B cell (primary cell): ENCODE measurements at regions not wholly inside any gene's neighbourhood (a gene's known extent, or its start where the extent isn't known, plus 50 kb on each side); places are given as distances from the start of the nearest gene placed in this dataset.

Source experiments
- ATAC-seq: fragments of 200-7000 bp; cut with Tn5 transposase; one replicate; pipeline ENCODE4 v1.10.0; 2021; ENCODE audit warnings: low read depth, mild to moderate bottlenecking, moderate number of reproducible peaks, moderate library complexity
- CTCF ChIA-PET: fragments of 350-600 bp; sonication (Branson Sonifier 250); formaldehyde crosslinking; loops from one replicate; lab custom pipeline; 2021; ENCODE audit warnings: antibody characterized with exemption, inconsistent platforms; lab: Charles Lee
- POLR2A ChIA-PET: fragments of 350-600 bp; sonication (Branson Sonifier 250); formaldehyde crosslinking; loops from one replicate; lab custom pipeline; 2021; ENCODE audit warnings: antibody characterized with exemption; lab: Charles Lee
- DNase-seq: peaks from one replicate; pipeline ENCODE4 v3.0.0; 2013
- H2AFZ ChIP-seq: 2 replicates; pipeline ENCODE4 v1.6.1; 2012; ENCODE audit warnings: mild to moderate bottlenecking, low read depth, low read length; ENCODE audit not compliant: insufficient read depth, poor library complexity, severe bottlenecking
- H3K27ac ChIP-seq, 2 donors: 1 replicate in 1 of 2; 2 replicates in 1 of 2; pipeline ENCODE4 v1.5.1; 2012 to 2013; ENCODE audit warnings: low read length in 2 of 2, mild to moderate bottlenecking in 2 of 2, moderate library complexity in 1 of 2
- H3K27me3 ChIP-seq, 4 experiments: fragments of 200-600 bp in 1 of 4; sonication (generic) in 1 of 4; replicated peaks in 1 of 4; 1 replicate in 2 of 4; 2 replicates in 2 of 4; pipeline versions ENCODE4 v1.6.1 to v1.7.0; 2013 to 2016; ENCODE audit warnings: low read length in 3 of 4, mild to moderate bottlenecking in 2 of 4, mixed read lengths in 1 of 4, moderate library complexity in 1 of 4; ENCODE audit not compliant: insufficient read depth in 4 of 4, control insufficient read depth in 3 of 4; ENCODE audit errors: control extremely low read depth in 1 of 4
- H3K36me3 ChIP-seq, 2 experiments: replicated peaks in 1 of 2; 1 replicate in 1 of 2; 2 replicates in 1 of 2; pipeline versions ENCODE4 v1.6.1 to v1.7.1; 2013; ENCODE audit warnings: low read length in 1 of 2; ENCODE audit not compliant: insufficient read depth in 2 of 2, control insufficient read depth in 1 of 2; ENCODE audit errors: control extremely low read depth in 1 of 2, extremely low read depth in 1 of 2
- H3K4me1 ChIP-seq, 2 donors: fragments of 200-600 bp in 1 of 2; sonication (generic) in 1 of 2; 1 replicate in 1 of 2; 2 replicates in 1 of 2; pipeline versions ENCODE4 v1.5.1 to v1.6.1; 2013 to 2017; ENCODE audit warnings: low read length in 2 of 2; ENCODE audit not compliant: control insufficient read depth in 2 of 2, insufficient read depth in 2 of 2
- H3K4me2 ChIP-seq: replicated peaks from 2 replicates; pipeline ENCODE3; 2012; ENCODE audit warnings: mild to moderate bottlenecking, low read depth, low read length; ENCODE audit not compliant: poor library complexity, severe bottlenecking
- H3K4me3 ChIP-seq, 5 experiments: fragments of 200-600 bp in 1 of 5; sonication (generic) in 1 of 5; 1 replicate in 3 of 5; 2 replicates in 2 of 5; pipeline versions ENCODE4 v1.5.1 to v1.7.0; 2011 to 2016; ENCODE audit warnings: low read length in 4 of 5, mild to moderate bottlenecking in 4 of 5, low read depth in 2 of 5, control low read depth in 1 of 5, moderate library complexity in 1 of 5; ENCODE audit not compliant: insufficient read depth in 1 of 5; ENCODE audit errors: control extremely low read depth in 1 of 5, extremely low read depth in 1 of 5
- H3K79me2 ChIP-seq: fragments of 200-600 bp; sonication (generic); one replicate; pipeline ENCODE4 v1.6.0; 2016; ENCODE audit warnings: low read length; ENCODE audit not compliant: control insufficient read depth, insufficient read depth
- H3K9ac ChIP-seq: fragments of 200-600 bp; sonication (generic); 2 replicates; pipeline ENCODE4 v1.6.1; 2017; ENCODE audit warnings: mild to moderate bottlenecking, low read length, moderate library complexity
- H3K9me3 ChIP-seq, 3 donors: one replicate each; pipeline versions ENCODE4 v1.6.1 to v1.7.1; 2013; ENCODE audit warnings: low read length in 2 of 3; ENCODE audit not compliant: control insufficient read depth in 2 of 3, insufficient read depth in 1 of 3; ENCODE audit errors: control extremely low read depth in 1 of 3
- H4K20me1 ChIP-seq: 2 replicates; pipeline ENCODE4 v1.6.0; 2012; ENCODE audit warnings: mild to moderate bottlenecking, low read length; ENCODE audit not compliant: insufficient read depth, control insufficient read depth, poor library complexity, severe bottlenecking
- H3K27ac Mint-ChIP-seq: one replicate; pipeline ENCODE4 v1.8.0; 2021; ENCODE audit warnings: mixed read lengths
- H3K27me3 Mint-ChIP-seq: one replicate; pipeline ENCODE4 v1.8.0; 2021; ENCODE audit warnings: mixed read lengths
- H3K4me1 Mint-ChIP-seq: one replicate; pipeline ENCODE4 v1.8.0; 2021; ENCODE audit warnings: mixed read lengths
- H3K4me3 Mint-ChIP-seq: one replicate; pipeline ENCODE4 v1.8.0; 2021; ENCODE audit warnings: mixed read lengths
- H3K9me3 Mint-ChIP-seq: one replicate; pipeline ENCODE4 v1.8.0; 2022; ENCODE audit warnings: mixed read lengths; ENCODE audit not compliant: insufficient read depth
- CTCF ChIP-seq: fragments of 200-600 bp; IDR thresholded peaks from one replicate; pipeline ENCODE4 v1.8.0; 2022; ENCODE audit warnings: antibody characterized with exemption, mild to moderate bottlenecking
- EZH2 ChIP-seq: IDR thresholded peaks from 2 replicates; pipeline ENCODE4 v1.6.1; 2012; ENCODE audit warnings: borderline replicate concordance, low read depth, mild to moderate bottlenecking, moderate library complexity, low read length; ENCODE audit not compliant: insufficient read depth, poor library complexity, severe bottlenecking
- WGBS: methylation state at CpG from one replicate; pipeline ENCODE4 v1.1.5; 2013; ENCODE audit warnings: missing lambda C conversion rate; ENCODE audit not compliant: insufficient coverage; 5-methylcytosine and 5-hydroxymethylcytosine counted together
- intact Hi-C: fragments of 100-400 bp; cut with micrococcal nuclease; formaldehyde crosslinking; loops from one replicate; pipeline ENCODE4 v1.10.0; 2022

- H3K4me2 ChIP-seq: no peak overlapping the region
- H3K36me3 ChIP-seq: no peaks in the 10 kb centered on the region
- no peaks in the 10 kb centered on the region for H3K4me1 ChIP-seq
- DNase-seq: no peak
- Mint-ChIP-seq H3K27me3 (no peaks in the 10 kb centered on the region), H3K27ac (no peak overlapping the region), H3K4me3 (no peak overlapping the region), H3K4me1 (no peaks in the 10 kb centered on the region), H3K9me3 (peaks cover 5% of the 10 kb centered on the region)
- no peak overlapping the region for H2AFZ ChIP-seq
- H3K79me2 ChIP-seq: no peaks in the 10 kb centered on the region
- intact Hi-C loops: no loop called here
- POLR2A ChIA-PET: no interaction called here
- peaks cover 0 to 8% (median 0%) of the 10 kb centered on the region in 3 donors for H3K9me3 ChIP-seq
- TF ChIP-seq CTCF (no peak), EZH2 (no peak)
- CTCF ChIA-PET: no interaction called here
- WGBS: 64% methylated on average over 2 of the region's 4 CpGs
- no peak for ATAC-seq
- H3K4me3 ChIP-seq: no peak overlapping the region
- H4K20me1 ChIP-seq: no peaks in the 10 kb centered on the region
- no peaks in the 10 kb centered on the region for H3K27me3 ChIP-seq
- no peak overlapping the region for H3K9ac ChIP-seq
- no peak overlapping the region for H3K27ac ChIP-seq
Measured at GRCh38 chr7:68938151-68938550, 660.1 kb upstream of the AUTS2 start.

- Mint-ChIP-seq H3K4me3 (no peak overlapping the region), H3K27me3 (no peaks in the 10 kb centered on the region), H3K4me1 (no peaks in the 10 kb centered on the region), H3K9me3 (peaks cover 9% of the 10 kb centered on the region), H3K27ac (no peak overlapping the region)
- H3K9me3 ChIP-seq: peaks cover 0 to 15% (median 0%) of the 10 kb centered on the region in 3 donors
- no peaks in the 10 kb centered on the region for H3K27me3 ChIP-seq
- TF ChIP-seq CTCF: no peak
- no peak for TF ChIP-seq EZH2
- ATAC-seq: no peak
- CTCF ChIA-PET: no interaction called here
- H4K20me1 ChIP-seq: no peaks in the 10 kb centered on the region
- no peak overlapping the region for H3K9ac ChIP-seq
- H3K27ac ChIP-seq: no peak overlapping the region
- intact Hi-C loops: no loop called here
- H2AFZ ChIP-seq: no peak overlapping the region
- no peak overlapping the region for H3K4me3 ChIP-seq
- H3K4me1 ChIP-seq: no peaks in the 10 kb centered on the region
- no peak for DNase-seq
- H3K79me2 ChIP-seq: no peaks in the 10 kb centered on the region
- H3K36me3 ChIP-seq: no peaks in the 10 kb centered on the region
- POLR2A ChIA-PET: no interaction called here
- no peak overlapping the region for H3K4me2 ChIP-seq
Measured at GRCh38 chr7:68943786-68944185, 654.5 kb upstream of the AUTS2 start.
